ENCODE measurements at regions not wholly inside any gene's neighbourhood (a gene's known extent, or its start where the extent isn't known, plus 50 kb on each side); places are given as distances from the start of the nearest gene placed in this dataset.

DNA sequence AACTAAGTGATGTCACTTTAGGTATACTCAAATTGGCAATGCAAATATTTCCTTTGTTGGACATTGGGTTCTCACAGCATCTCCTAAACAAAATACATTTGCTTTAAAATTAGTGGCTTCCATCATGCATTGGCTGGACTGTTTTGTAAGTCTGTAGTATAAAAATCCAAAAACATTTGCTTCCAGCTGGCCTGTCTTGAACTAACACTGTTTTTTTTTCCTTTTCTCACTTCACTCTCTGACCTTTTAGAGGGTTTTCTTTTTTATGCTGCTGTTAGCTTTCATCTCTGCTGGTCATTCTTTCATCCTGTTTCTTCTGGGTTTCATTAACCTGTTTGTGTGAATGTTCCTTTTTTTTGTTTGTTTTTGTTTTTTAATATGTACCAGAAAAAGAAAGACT, 121.7 kb upstream of the MLIP start:
- H3K27ac ChIP-seq = no peak overlapping the region
- H3K4me1 ChIP-seq (replicated peaks in 1 of 2) = no peaks in the 10 kb centered on the region
- no peaks in the 10 kb centered on the region for H3K9me3 ChIP-seq (replicated peaks in 1 of 3)
- DNase-seq = no peak
- H3K36me3 ChIP-seq (replicated peaks in 1 of 2) = no peaks in the 10 kb centered on the region
- no peaks in the 10 kb centered on the region for H3K27me3 ChIP-seq
- H3K4me3 ChIP-seq = no peak overlapping the region
- intact Hi-C loops (cut with DNase I) = loop anchor here in 1 of 2 donors (10.0 kb wide), 2 partner anchors 275 to 1075 kb away; no protein-coding TSS in a partner anchor
- TF ChIP-seq CTCF (IDR thresholded peaks at IDR 0.05) (no peak), POLR2A (IDR thresholded peaks at IDR 0.05) (no peak)

GRCh38 chr6:53992522-53992921, 118.7 kb upstream of the MLIP start:
- H3K36me3 ChIP-seq (replicated peaks in 1 of 2) = no peaks in the 10 kb centered on the region
- 91 to 95% (median 92%) methylated on average over 3 of the region's 3 CpGs for WGBS, 4 donors
- DNase-seq = no peak
- TF ChIP-seq POLR2A (IDR thresholded peaks at IDR 0.05) (no peak), CTCF (IDR thresholded peaks at IDR 0.05) (no peak)
- H3K4me3 ChIP-seq = no peak overlapping the region
- no peaks in the 10 kb centered on the region for H3K27me3 ChIP-seq
- intact Hi-C loops (cut with DNase I) = no loop called here
- no peak overlapping the region for H3K27ac ChIP-seq
- no peaks in the 10 kb centered on the region for H3K9me3 ChIP-seq (replicated peaks in 1 of 3)
- no peaks in the 10 kb centered on the region for H3K4me1 ChIP-seq (replicated peaks in 1 of 2)

- DNase-seq = no peak
- WGBS, 4 donors = 87 to 97% (median 95%) methylated on average over 1 of the region's 1 CpG
- intact Hi-C loops (cut with DNase I) = no loop called here
- H3K9me3 ChIP-seq (replicated peaks in 1 of 3) = no peaks in the 10 kb centered on the region
- TF ChIP-seq CTCF (IDR thresholded peaks at IDR 0.05) = no peak
- H3K27ac ChIP-seq = no peak overlapping the region
- no peaks in the 10 kb centered on the region for H3K36me3 ChIP-seq (replicated peaks in 1 of 2)
- no peaks in the 10 kb centered on the region for H3K4me1 ChIP-seq (replicated peaks in 1 of 2)
- no peaks in the 10 kb centered on the region for H3K27me3 ChIP-seq
- no peak overlapping the region for H3K4me3 ChIP-seq
Observed at GRCh38 chr6:53994201-53994600, 117.0 kb upstream of the MLIP start.

DNA sequence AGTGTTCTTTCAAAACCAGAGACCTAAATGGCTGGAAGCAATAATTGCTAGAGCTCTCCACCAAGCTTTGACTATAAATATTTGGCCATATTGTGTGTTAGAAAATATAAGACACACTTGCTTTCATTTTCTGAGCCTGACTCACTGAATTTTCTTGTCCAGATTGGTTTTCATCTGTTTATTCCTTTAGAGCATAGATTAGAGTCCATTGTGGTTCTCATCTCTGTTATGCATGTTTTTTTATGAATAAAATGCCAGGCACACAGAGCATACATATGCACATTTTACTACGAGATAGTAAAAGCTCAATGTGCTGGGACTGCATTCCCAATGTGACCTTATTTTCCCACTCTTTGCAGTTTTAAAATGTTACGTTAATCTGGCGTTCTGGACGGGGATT, 115.3 kb upstream of the MLIP start:
- Histone ChIP-seq H3K27me3 (no peaks in the 10 kb centered on the region), H3K4me3 (no peak overlapping the region), H3K27ac (no peak overlapping the region), H3K4me1 (replicated peaks in 1 of 2) (no peaks in the 10 kb centered on the region), H3K9me3 (replicated peaks in 1 of 3) (no peaks in the 10 kb centered on the region), H3K36me3 (replicated peaks in 1 of 2) (no peaks in the 10 kb centered on the region)
- WGBS, 4 donors = 89 to 95% (median 91%) methylated on average over 4 of the region's 4 CpGs
- no peak for TF ChIP-seq POLR2A (IDR thresholded peaks at IDR 0.05)
- TF ChIP-seq CTCF (IDR thresholded peaks at IDR 0.05) = no peak
- intact Hi-C loops (cut with DNase I) = no loop called here
- DNase-seq = no peak
